Activated CD4-positive, alpha-beta T cell treated with anti-CD3 and anti-CD28 coated beads, Interleukin-10, Interleukin-2, amounts not matched to agents 100 ng/mL and 50 ng/mL, durations not matched to agents 16 hours and 8 hours (primary cell): ENCODE measurements at regions not wholly inside any gene's neighbourhood (a gene's known extent, or its start where the extent isn't known, plus 50 kb on each side); places are given as distances from the start of the nearest gene placed in this dataset.
A peak's percentile ranks its signal among the peaks of the same experiment; 100 is the strongest.
"Not testable (repeated sequence)": the region's sequence is repeated elsewhere in the genome, so short reads cannot be mapped to it uniquely, and the experiment has no call there.

Experiments used
- DNase-seq: peaks from one replicate; pipeline ENCODE4 v3.0.0-alpha.2; 2020

- DNase-seq = no peak
Observed at GRCh38 chr7:26065652-26066051, 86.3 kb upstream of the NFE2L3 start.

DNA sequence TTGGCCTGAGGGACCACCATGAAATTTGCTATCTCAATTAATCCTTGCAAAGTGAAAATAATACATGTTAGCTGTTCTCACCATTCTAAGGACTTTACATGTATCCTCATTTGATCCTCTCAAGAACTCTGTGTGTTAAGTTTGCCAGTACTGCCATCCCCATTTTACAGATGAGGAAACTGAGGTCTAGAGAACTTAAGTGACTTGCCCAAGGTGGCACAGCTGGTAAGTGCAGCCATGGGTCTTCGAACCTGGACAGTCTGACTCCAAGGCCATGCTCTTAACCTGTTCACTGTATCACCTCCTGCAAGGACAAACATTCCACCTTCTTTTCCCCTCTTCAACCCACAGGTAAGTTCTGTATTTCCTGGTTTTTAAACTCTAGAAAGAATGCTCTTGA is 85.3 kb upstream of the NFE2L3 start:
- no peak for DNase-seq

DNA sequence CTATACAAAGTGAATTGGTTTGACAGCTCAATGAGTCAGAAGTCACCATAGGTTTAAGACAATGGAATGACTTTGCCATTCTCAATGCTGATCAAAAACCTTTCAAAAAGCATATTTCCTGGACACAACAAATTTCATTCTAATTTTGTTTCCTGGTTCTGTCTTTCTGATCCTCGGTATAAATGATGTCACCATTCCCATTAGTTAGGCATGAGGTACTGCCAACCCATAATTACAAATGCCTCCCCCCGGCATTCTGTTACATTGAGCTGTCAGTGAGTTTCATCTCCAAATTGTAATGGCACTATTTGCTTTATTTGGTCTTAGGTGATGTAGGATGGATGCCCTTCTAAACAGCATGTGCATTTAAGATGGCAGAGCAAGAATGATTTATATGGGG is 81.7 kb upstream of the NFE2L3 start:
- DNase-seq = no peak

GRCh38 chr7:26071622-26072456 is 80.2 kb upstream of the NFE2L3 start:
- DNase-seq = no peak

- DNase-seq = no peak
Observed at GRCh38 chr7:26073041-26073440, 79.0 kb upstream of the NFE2L3 start.

- no peak for DNase-seq
Observed at GRCh38 chr7:26074919-26075318, 77.1 kb upstream of the NFE2L3 start.

- no peak for DNase-seq
Observed at GRCh38 chr7:26076691-26077090, 75.3 kb upstream of the NFE2L3 start.

GRCh38 chr7:26078437-26079336 is 73.3 kb upstream of the NFE2L3 start:
- DNase-seq = peak; percentile 83

DNA sequence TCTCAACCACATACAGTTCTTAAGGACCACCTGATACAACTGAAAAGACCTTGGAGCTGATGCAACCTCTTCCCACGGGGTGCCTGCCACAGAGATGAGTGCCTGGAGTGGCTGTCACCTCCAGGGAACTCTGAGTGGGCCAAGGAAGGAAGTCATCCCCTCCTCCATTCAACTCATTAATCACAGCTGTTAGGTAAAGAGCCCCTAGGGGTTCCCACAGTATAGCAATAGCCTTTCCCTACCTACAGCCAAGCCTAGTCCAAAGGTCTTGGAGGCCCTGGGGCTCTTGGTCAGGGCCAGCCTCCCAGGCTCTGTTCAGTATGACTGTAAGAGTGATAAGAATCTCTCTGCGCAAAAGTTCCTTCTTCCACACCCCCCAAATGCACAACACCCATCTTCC is 70.4 kb upstream of the NFE2L3 start:
- no peak for DNase-seq

DNA sequence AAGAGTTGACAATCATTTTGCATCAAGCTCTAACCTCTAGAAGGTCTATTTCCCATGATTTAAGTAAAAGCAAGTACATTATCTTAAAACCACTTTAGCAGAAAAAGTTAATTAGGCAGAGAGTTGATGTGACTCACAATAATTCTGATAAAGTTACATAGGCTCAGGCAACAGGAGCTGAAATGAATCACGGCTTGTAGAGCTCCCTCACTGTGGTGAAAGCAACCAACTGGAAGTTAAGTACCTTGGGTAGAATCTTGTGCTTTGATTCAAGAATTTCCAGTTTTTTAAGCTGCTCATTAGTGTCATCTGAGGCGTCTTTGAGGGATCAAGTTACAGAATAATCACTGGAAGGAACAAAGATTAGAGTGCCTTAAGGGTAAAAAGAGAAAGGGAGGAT is 68.9 kb upstream of the NFE2L3 start:
- DNase-seq = no peak

- no peak for DNase-seq
Observed at GRCh38 chr7:26084418-26084817, 67.6 kb upstream of the NFE2L3 start.

DNA sequence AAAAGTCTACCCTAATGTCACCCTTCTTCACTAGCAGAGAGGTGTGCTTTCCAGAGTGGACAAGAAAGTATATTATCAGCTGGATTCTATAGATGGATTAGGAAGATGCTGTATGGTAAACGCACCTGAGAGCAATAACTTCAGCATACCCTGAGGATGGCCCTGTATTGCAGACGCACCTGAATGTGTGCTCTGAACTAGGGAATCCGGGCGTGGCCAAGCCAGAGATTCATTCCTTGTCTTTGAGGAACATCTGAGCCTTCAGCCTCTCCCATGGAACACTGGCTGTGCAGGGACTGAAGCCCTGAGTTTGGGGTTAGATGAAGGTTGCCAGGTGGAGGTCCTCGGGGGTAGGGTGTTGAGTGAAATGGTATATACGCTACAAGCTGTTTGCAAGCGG is 66.2 kb upstream of the NFE2L3 start:
- no peak for DNase-seq

GRCh38 chr7:26087321-26088091 is 64.5 kb upstream of the NFE2L3 start:
- DNase-seq = no peak

DNA sequence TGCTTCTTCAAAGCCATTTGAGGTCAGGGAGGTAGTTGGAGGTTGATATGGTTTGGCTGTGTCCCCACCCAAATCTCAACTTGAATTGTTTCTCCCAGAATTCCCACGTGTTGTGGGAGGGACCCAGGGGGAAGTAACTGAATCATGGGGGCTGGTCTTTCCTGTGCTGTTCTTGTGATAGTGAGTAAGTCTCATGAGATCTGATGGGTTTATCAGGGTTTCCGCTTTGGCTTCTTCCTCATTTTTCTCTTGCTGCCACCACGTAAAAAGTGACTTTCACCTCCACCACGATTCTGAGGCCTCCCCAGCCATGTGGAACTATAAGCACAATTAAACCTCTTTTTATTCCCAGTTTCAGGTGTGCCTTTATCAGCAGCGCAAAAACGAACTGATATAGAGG is 62.5 kb upstream of the NFE2L3 start:
- DNase-seq = not testable (repeated sequence)

GRCh38 chr7:26090927-26091519 is 61.0 kb upstream of the NFE2L3 start:
- peak; percentile 56 for DNase-seq

GRCh38 chr7:26091933-26092332 is 60.1 kb upstream of the NFE2L3 start:
- DNase-seq = peak; percentile 12

- no peak for DNase-seq
Observed at GRCh38 chr7:26093023-26093422, 59.0 kb upstream of the NFE2L3 start.

GRCh38 chr7:26096136-26096535 is 55.9 kb upstream of the NFE2L3 start:
- no peak for DNase-seq

GRCh38 chr7:26097837-26098668 is 53.9 kb upstream of the NFE2L3 start:
- DNase-seq = no peak

GRCh38 chr7:26099236-26099635 is 52.8 kb upstream of the NFE2L3 start:
- DNase-seq = no peak

DNA sequence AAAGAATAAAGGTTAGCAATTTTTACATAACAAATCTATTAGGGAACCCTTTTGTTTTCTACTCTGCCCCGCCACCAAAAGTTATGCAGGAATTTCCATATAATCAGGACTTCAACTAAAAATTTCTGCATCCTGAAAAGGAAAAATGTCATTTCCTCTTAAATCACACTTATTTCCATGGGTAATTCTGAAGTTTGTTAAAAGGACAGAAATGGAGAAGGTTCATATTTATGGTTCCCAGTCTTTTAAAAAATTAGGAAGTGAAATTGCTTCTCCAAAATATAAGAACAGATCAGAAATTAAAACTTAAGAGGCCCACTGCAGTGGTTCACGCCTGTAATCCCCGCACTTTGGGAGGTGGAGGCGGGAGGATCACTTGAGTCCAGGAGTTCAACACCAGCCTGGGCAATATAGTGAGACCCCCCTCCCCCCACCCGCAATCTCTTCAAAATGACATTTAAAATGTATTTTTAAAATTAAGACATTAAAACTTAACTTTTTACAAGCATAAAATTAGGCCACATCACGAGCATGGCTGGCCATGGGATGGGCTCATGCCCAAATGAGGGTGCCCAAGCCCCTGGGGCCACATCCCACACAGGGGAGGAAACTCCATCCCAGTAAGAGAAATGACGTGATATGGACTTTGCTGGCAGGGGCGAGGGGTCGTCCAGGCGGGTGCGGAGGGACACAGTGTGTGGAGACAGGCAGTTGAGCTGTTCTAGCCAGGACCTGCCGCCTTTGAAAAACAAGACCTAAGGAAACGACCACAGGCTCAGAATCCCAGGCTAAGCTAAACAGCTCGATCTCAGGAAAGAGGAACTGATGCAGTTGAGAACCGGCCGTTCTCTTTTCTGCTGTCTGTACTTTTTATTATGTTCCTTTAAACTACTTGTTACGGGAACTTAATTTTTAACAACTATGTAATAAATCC is 51.3 kb upstream of the NFE2L3 start:
- DNase-seq = no peak
